ENCODE measurements at regions not wholly inside any gene's neighbourhood (a gene's known extent, or its start where the extent isn't known, plus 50 kb on each side); places are given as distances from the start of the nearest gene placed in this dataset.

GRCh38 chr10:104577861-104578521 is 63.1 kb upstream of the SORCS3 start:
- peak overlapping the region; percentile 38; the same call in 1 of the 2 replicates for H3K4ac ChIP-seq (ENCODE audit: low read depth, low read length)
- dilution Hi-C loops (cut with HindIII; ENCODE audit: low sequenced_read_pairs, unreplicated experiment), result no loop called here
- H2AK5ac ChIP-seq (ENCODE audit: low read depth, low read length), result no peak overlapping the region
- no peak overlapping the region for H2BK15ac ChIP-seq (ENCODE audit: low read depth, low read length)
- H2BK5ac ChIP-seq (ENCODE audit: low read depth, low read length, poor library complexity, severe bottlenecking), result no peak overlapping the region
- no peak overlapping the region for H3K14ac ChIP-seq (replicated peaks; ENCODE audit: low read depth, low read length)
- H2AK9ac ChIP-seq (replicated peaks; ENCODE audit: low read depth, low read length, poor library complexity), result no peak overlapping the region
- H3K4me2 ChIP-seq (ENCODE audit: low read depth, low read length), result no peak overlapping the region
- POLR2A ChIA-PET (ENCODE audit: unreplicated experiment), result no interaction called here
- H3K9me3 ChIP-seq (ENCODE audit: control insufficient read depth, insufficient read depth, low read length), result no peaks in the 10 kb centered on the region
- H3K27me3 ChIP-seq (ENCODE audit: control insufficient read depth, insufficient read depth, low read length), result no peaks in the 10 kb centered on the region; the same call in none of the 2 replicates
- peak; percentile 55; the same call in 1 of the 2 replicates for TF ChIP-seq CEBPB (IDR thresholded peaks at IDR 0.05; ENCODE audit: low read depth, low read length)
- TF ChIP-seq CHD1 (IDR thresholded peaks at IDR 0.05; ENCODE audit: low read depth, low read length), result no peak
- H3K27ac ChIP-seq (ENCODE audit: insufficient read depth, low read length), result no peak overlapping the region
- WGBS, 2 experiments (ENCODE audit: extremely low coverage in 2 of 2, insufficient read length in 1 of 2), result 58% methylated on average over 4 of the region's 12 CpGs; no CpG with 5 or more reads in 1 of the 2 experiments
- peak overlapping the region in 1 of 2 experiments; percentile 18; a peak in 2 of 4 replicates for H4K8ac ChIP-seq (ENCODE audit: low read depth in 2 of 2, low read length in 2 of 2)
- no peak overlapping the region for H3K56ac ChIP-seq (ENCODE audit: extremely low read depth, insufficient read depth, low read length)
- H3K4me3 ChIP-seq (ENCODE audit: insufficient read depth, low read depth, low read length), result no peak overlapping the region
- H3K9ac ChIP-seq (ENCODE audit: low read depth, low read length), result peak overlapping the region; percentile 55; the same call in 1 of the 2 replicates
- H3K9me1 ChIP-seq (ENCODE audit: insufficient read depth, low read length), result no peaks in the 10 kb centered on the region; the same call in 1 of the 2 replicates
- in situ Hi-C loops (cut with MboI; ENCODE audit: low sequenced_read_pairs), result no loop called here
- H4K5ac ChIP-seq (ENCODE audit: low read depth, low read length), result 0 out of 2 replicates have a peak overlapping the region, but pooled peaks have one; percentile 32
- no peaks in the 10 kb centered on the region for H3K79me1 ChIP-seq (ENCODE audit: low read depth in 1 of 2, low read length in 2 of 2)
- no peak overlapping the region for H3K23ac ChIP-seq (ENCODE audit: low read depth, low read length)
- intact Hi-C loops (cut with micrococcal nuclease), result loop anchor here (10.0 kb wide), 1 partner anchor 173 kb away; no protein-coding TSS in a partner anchor
- 0 out of 2 replicates have a peak overlapping the region, but pooled peaks have one; percentile 25 for H2BK20ac ChIP-seq (ENCODE audit: low read depth, low read length)
- H3K4me1 ChIP-seq (ENCODE audit: control insufficient read depth, insufficient read depth, low read length), result no peaks in the 10 kb centered on the region; the same call in 1 of the 2 replicates
- no peaks in the 10 kb centered on the region for H4K20me1 ChIP-seq (ENCODE audit: insufficient read depth, low read length)
- H2AFZ ChIP-seq (replicated peaks; ENCODE audit: low read length, poor library complexity), result peak overlapping the region; percentile 26
- DNase-seq (peak; percentile 32), ATAC-seq (ENCODE audit: low read depth) (peak; percentile 19; the same call in 1 of the 2 replicates)
- peak overlapping the region; percentile 49; the same call in 1 of the 2 replicates for H4K91ac ChIP-seq (ENCODE audit: insufficient read depth, low read depth, low read length)
- CTCF ChIA-PET, result no interaction called here
- BruUV-seq (replicated peaks), result no TSS peak
- H3K18ac ChIP-seq (ENCODE audit: low read depth, low read length), result no peak overlapping the region; the same call in 1 of the 2 replicates
- no peaks in the 10 kb centered on the region for H3K36me3 ChIP-seq (ENCODE audit: control insufficient read depth, insufficient read depth, low read length)
- H2BK120ac ChIP-seq (ENCODE audit: low read depth, low read length), result 0 out of 2 replicates have a peak overlapping the region, but pooled peaks have one; percentile 49
